HG02610 (cell line): ENCODE measurements at regions not wholly inside any gene's neighbourhood (a gene's known extent, or its start where the extent isn't known, plus 50 kb on each side); places are given as distances from the start of the nearest gene placed in this dataset.

Source experiments
- ATAC-seq: cut with Tn5 transposase; IDR thresholded peaks from one replicate; pipeline ENCODE4 v1.9.1; 2021; ENCODE audit warnings: mild to moderate bottlenecking, moderate library complexity; ENCODE audit not compliant: unreplicated experiment

DNA sequence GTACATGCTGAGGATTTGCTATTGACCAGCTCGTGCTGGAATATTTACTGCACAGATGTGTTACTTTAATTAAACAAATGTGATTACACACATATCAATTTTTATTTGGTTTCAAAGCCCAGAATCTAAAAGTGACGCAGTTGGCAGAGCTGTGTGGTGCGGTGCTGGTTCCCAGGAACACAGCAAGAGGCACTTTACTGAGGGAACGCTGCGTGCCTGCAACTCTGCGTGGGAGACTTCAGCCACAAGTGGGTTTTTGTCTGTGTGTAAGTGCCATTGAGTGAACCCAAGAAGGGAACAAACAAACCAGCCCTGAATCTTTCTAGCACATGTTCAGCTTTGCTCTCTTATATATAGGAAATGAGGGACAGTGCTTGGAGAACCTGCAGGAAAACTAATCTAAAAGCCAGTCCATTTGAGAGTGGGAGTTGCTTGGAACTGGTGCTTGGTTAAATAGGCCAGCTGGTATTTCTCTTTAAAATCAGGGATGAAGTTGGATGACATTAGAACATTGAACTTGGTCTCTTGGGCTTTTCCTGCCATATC lies 196.6 kb upstream of the CELF4 start:
- no peak for ATAC-seq

- no peak for ATAC-seq
These were observed 188.5 kb upstream of the CELF4 start for GRCh38 chr18:37754141-37754540.

DNA sequence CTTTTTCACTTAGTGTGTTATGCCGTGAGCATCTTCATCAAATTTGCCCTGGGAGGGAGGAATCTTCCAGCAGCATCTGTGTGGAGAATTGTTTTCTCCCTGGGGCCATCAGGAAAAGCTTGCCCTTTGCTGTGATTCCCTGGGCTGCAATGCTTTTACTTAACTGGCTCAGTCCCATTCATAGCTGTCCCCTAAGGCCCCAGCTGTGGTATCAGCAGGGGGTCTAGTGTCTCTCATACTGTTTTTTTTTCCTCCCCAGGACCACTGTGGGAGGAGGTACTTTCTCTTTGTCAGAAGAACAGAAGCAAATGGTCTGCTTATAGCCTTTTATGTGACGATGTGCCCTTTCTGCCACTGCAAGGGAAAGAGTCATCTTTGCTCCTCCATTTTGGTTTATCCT lies 176.8 kb upstream of the CELF4 start:
- ATAC-seq: no peak

DNA sequence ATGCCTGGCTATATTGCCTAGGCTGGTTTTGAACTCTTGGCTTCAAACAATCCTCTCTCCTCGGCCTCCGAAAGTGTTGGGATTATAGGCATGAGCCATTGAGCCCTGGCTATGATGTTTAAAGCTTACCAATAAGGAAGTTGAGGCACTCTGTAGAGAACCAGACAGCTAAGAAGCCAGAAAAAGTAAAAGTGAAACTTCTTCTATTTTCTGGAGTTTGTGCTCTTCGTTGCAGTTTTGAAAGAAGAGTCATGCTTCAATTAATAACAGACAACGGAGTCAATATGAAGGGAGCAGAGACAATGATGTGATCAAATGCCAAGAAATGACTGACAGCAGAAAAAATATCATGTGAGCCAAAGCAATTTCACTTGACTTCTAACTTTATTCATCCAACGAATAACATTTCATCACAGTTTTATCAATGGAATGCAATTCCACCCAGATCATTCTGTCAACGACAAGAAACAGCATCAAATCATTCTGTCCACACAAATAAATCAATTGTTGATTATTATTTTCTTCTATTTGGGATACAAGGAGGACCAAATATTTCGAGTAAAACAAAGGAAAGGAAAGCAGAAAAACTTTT lies 175.5 kb upstream of the CELF4 start:
- no peak for ATAC-seq

GRCh38 chr18:37734406-37734805 lies 168.8 kb upstream of the CELF4 start:
- ATAC-seq: no peak

- ATAC-seq: no peak
These were observed 164.1 kb upstream of the CELF4 start for GRCh38 chr18:37729716-37730115.

GRCh38 chr18:37724206-37724605 lies 158.6 kb upstream of the CELF4 start:
- ATAC-seq: no peak

DNA sequence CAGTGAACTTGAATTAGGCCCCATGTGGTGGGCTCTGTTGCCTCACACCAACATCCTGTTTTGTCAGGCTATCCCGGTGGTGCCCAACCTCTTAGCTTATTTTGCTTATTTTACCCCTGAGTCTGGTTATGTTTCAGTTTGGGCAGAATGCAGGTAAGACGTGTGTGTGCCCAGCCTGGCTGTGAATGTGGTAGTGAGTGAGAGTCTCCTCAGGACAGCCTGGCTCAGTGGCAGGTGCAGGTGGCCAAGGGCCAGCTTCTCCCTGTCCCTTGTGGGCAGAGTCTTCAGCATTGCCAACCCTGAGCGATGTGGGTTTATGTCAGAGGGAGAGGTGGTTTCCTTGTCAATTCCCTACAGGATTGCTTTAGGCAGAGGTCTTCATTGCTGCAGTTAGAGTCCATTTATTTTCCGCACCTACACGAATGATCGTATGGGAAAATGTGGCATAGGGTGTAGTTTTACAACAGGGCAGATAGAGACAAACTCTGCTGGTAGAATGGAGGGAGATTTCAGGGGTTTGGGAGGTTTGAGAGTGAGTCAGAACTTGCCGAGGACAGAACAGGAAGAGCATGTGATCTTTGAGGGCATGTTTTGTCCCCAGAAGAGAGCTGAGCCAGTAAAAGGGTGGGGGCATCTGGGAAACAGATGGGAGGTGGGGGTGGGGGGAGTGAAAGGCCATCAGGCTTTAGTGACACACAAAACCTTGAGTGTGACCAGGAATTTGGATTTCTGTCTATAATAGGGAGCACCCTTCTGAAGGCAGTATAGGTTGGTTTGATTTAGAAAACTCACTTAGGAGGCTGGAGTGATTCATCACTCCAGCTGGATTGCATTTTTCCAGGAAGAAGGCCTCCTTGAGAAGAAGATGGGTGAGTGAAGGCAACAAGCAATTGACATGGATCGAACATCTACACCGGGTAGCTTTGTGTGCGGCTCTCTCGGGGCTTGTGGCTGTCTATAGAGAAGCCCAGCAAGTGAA lies 156.2 kb upstream of the CELF4 start:
- no peak for ATAC-seq

- no peak for ATAC-seq
These were observed 155.1 kb upstream of the CELF4 start for GRCh38 chr18:37720663-37721062.

DNA sequence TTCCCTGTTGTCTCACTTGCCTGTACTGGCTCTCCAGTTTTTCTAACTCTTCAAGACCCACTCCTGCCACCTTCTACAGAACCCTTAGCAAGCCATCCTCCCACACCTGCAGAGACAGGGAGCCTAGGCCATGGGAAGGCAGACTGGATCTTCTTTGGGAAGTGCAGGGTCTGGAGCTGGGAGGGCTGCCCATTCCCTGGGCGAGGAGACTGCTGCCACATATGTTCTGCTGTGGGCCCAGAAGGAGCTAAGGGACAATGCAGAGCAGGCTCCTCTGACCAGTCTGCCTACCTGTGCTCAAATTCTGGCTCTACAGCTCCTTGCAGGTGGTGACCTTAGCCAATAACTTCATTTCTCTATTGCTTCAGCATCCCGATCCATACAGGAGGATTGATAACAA lies 152.1 kb upstream of the CELF4 start:
- ATAC-seq: no peak

GRCh38 chr18:37717098-37717497 lies 151.5 kb upstream of the CELF4 start:
- no peak for ATAC-seq

- no peak for ATAC-seq
These were observed 150.6 kb upstream of the CELF4 start for GRCh38 chr18:37716106-37716735.

DNA sequence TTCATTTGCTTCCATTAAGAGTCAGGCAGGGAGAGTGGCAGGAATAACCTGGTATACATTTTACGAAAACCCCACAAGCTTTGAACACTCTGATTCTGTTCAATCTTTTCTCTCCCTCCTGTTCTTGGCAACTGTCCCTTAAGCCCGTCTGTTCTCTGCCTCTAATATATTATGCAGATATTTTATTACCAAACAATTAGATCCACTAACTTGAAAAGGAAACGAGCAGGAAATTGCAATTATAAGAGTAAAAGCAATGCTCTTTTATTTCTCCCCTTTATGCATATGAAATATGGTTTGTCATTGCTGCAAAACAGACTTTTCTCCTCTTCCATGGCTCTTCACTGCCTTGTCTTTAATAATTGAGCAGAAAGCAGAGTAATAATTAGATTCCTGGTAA lies 149.1 kb upstream of the CELF4 start:
- no peak for ATAC-seq

DNA sequence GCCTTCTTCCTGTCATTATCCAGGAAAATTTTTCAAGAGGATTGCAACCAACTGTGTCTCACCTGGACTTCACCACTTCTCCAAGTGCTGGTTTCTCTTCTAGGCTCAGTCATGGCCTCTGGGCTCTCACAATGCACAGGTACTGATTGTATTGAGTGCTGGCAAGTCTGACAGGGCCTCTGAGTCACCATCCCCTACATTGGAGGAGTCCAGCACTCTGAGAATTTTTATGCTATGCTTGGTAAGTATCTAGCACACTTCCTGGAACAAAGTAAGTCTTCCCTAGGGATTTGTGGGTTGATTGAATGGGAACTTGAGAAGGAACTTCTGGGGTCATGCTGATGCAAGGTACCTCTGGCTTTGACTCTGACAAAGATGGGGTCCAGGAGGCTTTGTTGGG lies 147.2 kb upstream of the CELF4 start:
- ATAC-seq: no peak

DNA sequence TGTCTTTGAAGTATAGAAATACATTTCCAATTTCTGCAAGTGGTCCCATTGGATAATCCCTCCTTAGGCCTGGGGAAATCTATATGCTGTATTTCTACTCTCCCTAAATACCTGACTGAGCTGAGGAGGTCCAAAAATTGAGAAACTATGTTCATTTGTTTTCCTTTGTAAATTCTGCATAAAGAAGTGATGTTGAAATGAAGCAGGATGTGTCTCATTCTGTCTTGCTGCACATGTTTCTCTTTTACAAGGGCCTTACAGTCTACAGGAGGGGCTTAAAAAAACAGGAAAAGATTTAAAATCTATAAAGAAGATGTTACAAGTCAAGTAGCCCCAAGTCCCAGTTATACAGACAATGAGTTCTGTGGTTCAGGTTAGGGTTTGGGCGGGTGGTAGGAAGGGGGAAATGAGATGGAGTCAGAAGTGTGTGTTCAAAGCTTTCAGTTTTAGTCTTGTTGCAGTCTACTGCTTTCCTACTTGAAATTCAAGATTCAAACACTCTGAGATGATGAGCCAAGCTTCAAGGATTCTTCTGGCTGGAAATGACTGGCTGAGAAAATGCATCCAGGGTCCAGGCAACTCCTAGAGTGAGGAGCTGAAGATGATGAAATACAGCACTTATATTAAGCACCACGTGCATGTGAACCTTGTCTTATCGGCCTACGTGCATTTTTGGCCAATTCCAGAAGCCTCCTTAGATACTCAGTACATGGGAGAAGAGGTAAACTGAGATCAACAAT lies 146.3 kb upstream of the CELF4 start:
- peak; percentile 70 for ATAC-seq

GRCh38 chr18:37710726-37711125 lies 145.1 kb upstream of the CELF4 start:
- ATAC-seq: no peak

- ATAC-seq: no peak
These were observed 144.1 kb upstream of the CELF4 start for GRCh38 chr18:37709740-37710139.

GRCh38 chr18:37705016-37705415 lies 139.4 kb upstream of the CELF4 start:
- no peak for ATAC-seq

DNA sequence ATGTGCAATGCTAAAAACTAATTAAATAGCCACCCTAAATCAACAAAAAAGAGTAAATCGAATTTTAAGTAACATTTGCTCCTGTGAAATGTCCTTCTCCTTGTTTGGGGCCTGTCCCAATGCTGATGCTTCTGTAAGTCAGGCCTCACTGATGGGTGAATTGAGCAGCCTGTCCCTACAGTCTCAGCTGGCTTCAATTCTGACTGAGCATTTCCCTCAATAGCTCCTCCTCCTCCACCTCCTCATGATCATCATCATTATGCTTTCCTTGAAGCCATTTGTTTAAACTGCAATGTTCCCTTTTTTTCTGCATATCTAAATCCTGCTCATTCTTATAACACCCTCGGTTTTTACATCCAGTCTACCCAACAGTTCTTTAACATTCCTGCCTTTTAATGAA lies 137.2 kb upstream of the CELF4 start:
- no peak for ATAC-seq

GRCh38 chr18:37701967-37702366 lies 136.4 kb upstream of the CELF4 start:
- no peak for ATAC-seq

DNA sequence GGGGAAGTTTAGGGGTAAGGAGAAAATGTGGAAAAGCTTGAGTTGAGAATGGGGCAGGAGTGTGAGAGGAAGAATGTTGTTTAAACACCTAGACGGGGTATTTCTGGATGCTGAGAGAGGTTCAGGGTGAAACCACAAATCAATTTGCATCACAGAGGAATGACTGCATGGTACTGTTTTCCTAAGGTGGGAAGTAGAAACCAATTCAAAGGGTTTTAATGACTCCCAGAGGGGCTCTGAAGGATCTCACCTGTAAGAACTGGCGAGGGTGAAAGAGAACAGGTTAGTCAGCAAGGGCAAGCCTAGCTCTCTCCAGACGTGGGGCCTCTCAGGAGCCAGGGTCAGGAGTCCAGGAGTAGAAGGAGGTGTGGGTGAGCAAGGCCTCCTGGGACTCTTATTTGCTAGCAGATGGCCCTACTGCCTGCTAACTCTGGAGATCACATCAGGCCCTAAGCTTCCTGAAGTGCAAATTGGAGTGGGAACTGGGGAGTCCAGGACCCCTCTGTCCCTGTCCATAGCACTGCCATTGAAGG lies 133.0 kb upstream of the CELF4 start:
- ATAC-seq: no peak
